HTR-8/SVneo (cell line): ENCODE measurements at regions not wholly inside any gene's neighbourhood (a gene's known extent, or its start where the extent isn't known, plus 50 kb on each side); places are given as distances from the start of the nearest gene placed in this dataset.

Source experiments
- DNase-seq: peaks from one replicate; pipeline ENCODE4 v3.0.0; 2011; ENCODE audit warnings: low spot score, mixed read lengths; ENCODE audit not compliant: insufficient read length
- FAIRE-seq: peaks from 2 replicates; lab custom pipeline; 2011; peaks lifted over from hg19 to GRCh38; lab: Jason Lieb, UNC

- no peak for DNase-seq
- no peak for FAIRE-seq
Observed at GRCh38 chr2:18169893-18170175, 291.4 kb downstream of the KCNS3 start.

- DNase-seq (no peak), FAIRE-seq (no peak)
Observed at GRCh38 chr2:18169121-18169892, 290.8 kb downstream of the KCNS3 start.

- FAIRE-seq = no peak
Observed at GRCh38 chr2:18167871-18168270, 289.4 kb downstream of the KCNS3 start.

GRCh38 chr2:18161681-18162080 is 283.2 kb downstream of the KCNS3 start:
- DNase-seq (no peak), FAIRE-seq (no peak)

More at GRCh38 chr2:18167871-18168270, 289.4 kb downstream of the KCNS3 start:
- no peak for DNase-seq

GRCh38 chr2:18159896-18160295 is 281.4 kb downstream of the KCNS3 start:
- DNase-seq = no peak
- FAIRE-seq = no peak

- no peak for FAIRE-seq
- no peak for DNase-seq
Observed at GRCh38 chr2:18156421-18156820, 278.0 kb downstream of the KCNS3 start.

- FAIRE-seq = no peak
- DNase-seq = no peak
Observed at GRCh38 chr2:18156002-18156401, 277.5 kb downstream of the KCNS3 start.

- DNase-seq = no peak
- no peak for FAIRE-seq
Observed at GRCh38 chr2:18154812-18155211, 276.3 kb downstream of the KCNS3 start.

GRCh38 chr2:18154259-18154658 is 275.8 kb downstream of the KCNS3 start:
- DNase-seq (no peak), FAIRE-seq (no peak)

- FAIRE-seq (no peak), DNase-seq (no peak)
Observed at GRCh38 chr2:18153741-18154140, 275.3 kb downstream of the KCNS3 start.

- FAIRE-seq (no peak), DNase-seq (no peak)
Observed at GRCh38 chr2:18151237-18151636, 272.8 kb downstream of the KCNS3 start.

GRCh38 chr2:18149660-18150246 is 271.3 kb downstream of the KCNS3 start:
- FAIRE-seq = no peak
- DNase-seq = peak; percentile 23

GRCh38 chr2:18136881-18137475 is 258.5 kb downstream of the KCNS3 start:
- DNase-seq = no peak

GRCh38 chr2:18133310-18133709 is 254.8 kb downstream of the KCNS3 start:
- no peak for FAIRE-seq
- no peak for DNase-seq

More at GRCh38 chr2:18136881-18137475, 258.5 kb downstream of the KCNS3 start:
- no peak for FAIRE-seq

GRCh38 chr2:18132697-18133096 is 254.2 kb downstream of the KCNS3 start:
- DNase-seq (no peak), FAIRE-seq (no peak)

- DNase-seq (no peak), FAIRE-seq (no peak)
Observed at GRCh38 chr2:18131761-18132160, 253.3 kb downstream of the KCNS3 start.

GRCh38 chr2:18129348-18129747 is 250.9 kb downstream of the KCNS3 start:
- DNase-seq (no peak), FAIRE-seq (no peak)

GRCh38 chr2:18125303-18125702 is 246.8 kb downstream of the KCNS3 start:
- FAIRE-seq = no peak

GRCh38 chr2:18124116-18124835 is 245.8 kb downstream of the KCNS3 start:
- DNase-seq (no peak), FAIRE-seq (no peak)

More at GRCh38 chr2:18125303-18125702, 246.8 kb downstream of the KCNS3 start:
- no peak for DNase-seq

GRCh38 chr2:18123577-18123976 is 245.1 kb downstream of the KCNS3 start:
- DNase-seq (no peak), FAIRE-seq (no peak)

- DNase-seq (no peak), FAIRE-seq (no peak)
Observed at GRCh38 chr2:18123211-18123570, 244.7 kb downstream of the KCNS3 start.
